Bronchial epithelial cell (primary cell): ENCODE measurements at regions not wholly inside any gene's neighbourhood (a gene's known extent, or its start where the extent isn't known, plus 50 kb on each side); places are given as distances from the start of the nearest gene placed in this dataset.

Experiments
- DNase-seq: peaks from one replicate; pipeline ENCODE4 v3.0.0-alpha.2; 2010; ENCODE audit warnings: low read depth
- FAIRE-seq: peaks from 2 replicates; lab custom pipeline; 2011; peaks lifted over from hg19 to GRCh38; lab: Jason Lieb, UNC
- H3K27me3 ChIP-seq: 2 replicates; pipeline ENCODE4 v1.5.1; 2011; ENCODE audit warnings: low read length; ENCODE audit not compliant: control insufficient read depth, insufficient read depth
- H3K36me3 ChIP-seq: 2 replicates; pipeline ENCODE4 v1.5.1; 2011; ENCODE audit warnings: low read length; ENCODE audit not compliant: control insufficient read depth, insufficient read depth
- H3K4me3 ChIP-seq: 2 replicates; pipeline ENCODE4 v1.5.1; 2011; ENCODE audit warnings: mild to moderate bottlenecking, low read depth, low read length, control low read depth
- CTCF ChIP-seq: IDR thresholded peaks from 2 replicates; pipeline ENCODE4 v1.5.1; 2011; ENCODE audit warnings: mild to moderate bottlenecking, moderate library complexity, low read length, control low read depth, inconsistent platforms; ENCODE audit not compliant: insufficient read depth, severe bottlenecking

GRCh38 chr14:53857625-53858344 is 98.8 kb downstream of the BMP4 start:
- H3K36me3 ChIP-seq = no peaks in the 10 kb centered on the region
- no peak overlapping the region for H3K4me3 ChIP-seq
- no peak for DNase-seq
- no peak for TF ChIP-seq CTCF
- H3K27me3 ChIP-seq = no peaks in the 10 kb centered on the region
- no peak for FAIRE-seq

GRCh38 chr14:53855574-53855973 is 101.1 kb downstream of the BMP4 start:
- Histone ChIP-seq H3K27me3 (no peaks in the 10 kb centered on the region), H3K36me3 (no peaks in the 10 kb centered on the region), H3K4me3 (no peak overlapping the region)
- peak; percentile 54 for DNase-seq
- TF ChIP-seq CTCF = no peak
- no peak for FAIRE-seq

- FAIRE-seq (no peak), DNase-seq (peak; percentile 17)
Observed at GRCh38 chr14:53855127-53855526, 101.5 kb downstream of the BMP4 start.

GRCh38 chr14:53851394-53852090 is 105.1 kb downstream of the BMP4 start:
- TF ChIP-seq CTCF = no peak
- Histone ChIP-seq H3K27me3 (no peaks in the 10 kb centered on the region), H3K4me3 (no peak overlapping the region), H3K36me3 (no peaks in the 10 kb centered on the region)
- FAIRE-seq = no peak
- peak; percentile 7 for DNase-seq

More at GRCh38 chr14:53855127-53855526, 101.5 kb downstream of the BMP4 start:
- TF ChIP-seq CTCF = no peak
- Histone ChIP-seq H3K4me3 (no peak overlapping the region), H3K27me3 (no peaks in the 10 kb centered on the region), H3K36me3 (no peaks in the 10 kb centered on the region)

- FAIRE-seq = no peak
- peak; percentile 70 for DNase-seq
Observed at GRCh38 chr14:53850714-53851296, 105.8 kb downstream of the BMP4 start.

More at GRCh38 chr14:53850714-53851296, 105.8 kb downstream of the BMP4 start:
- Histone ChIP-seq H3K4me3 (no peak overlapping the region), H3K36me3 (no peaks in the 10 kb centered on the region), H3K27me3 (no peaks in the 10 kb centered on the region)
- TF ChIP-seq CTCF = no peak
